Progenitor cell of endocrine pancreas (in vitro differentiated cells): ENCODE measurements at regions not wholly inside any gene's neighbourhood (a gene's known extent, or its start where the extent isn't known, plus 50 kb on each side); places are given as distances from the start of the nearest gene placed in this dataset.

Experiments used
- DNase-seq: peaks from one replicate; pipeline ENCODE4 v3.0.0; 2021; ENCODE audit warnings: low spot score; ENCODE audit not compliant: unreplicated experiment
- H3K27ac Mint-ChIP-seq: 2 replicates; pipeline ENCODE4 v1.8.0; 2021; ENCODE audit warnings: mild to moderate bottlenecking, moderate library complexity, mixed read lengths
- H3K27me3 Mint-ChIP-seq: 2 replicates; pipeline ENCODE4 v1.8.0; 2021; ENCODE audit warnings: mixed read lengths
- H3K36me3 Mint-ChIP-seq: 2 replicates; pipeline ENCODE4 v1.8.0; 2022; ENCODE audit warnings: mixed read lengths; ENCODE audit not compliant: insufficient read depth
- H3K4me1 Mint-ChIP-seq: 2 replicates; pipeline ENCODE4 v1.8.0; 2021; ENCODE audit warnings: low read depth, mixed read lengths
- H3K4me3 Mint-ChIP-seq: 2 replicates; pipeline ENCODE4 v1.8.0; 2021; ENCODE audit warnings: low read depth, mild to moderate bottlenecking, moderate library complexity, mixed read lengths
- H3K9me3 Mint-ChIP-seq: 2 replicates; pipeline ENCODE4 v1.8.0; 2021; ENCODE audit warnings: low read depth, mixed read lengths
- TF ChIP-seq, protein P1 (sequence below): fragments of 200-600 bp; sonication (generic); IDR thresholded peaks from one replicate; pipeline ENCODE4 v1.5.0; 2021; ENCODE audit warnings: antibody characterized with exemption, mild to moderate bottlenecking; ENCODE audit not compliant: unreplicated experiment

DNA sequence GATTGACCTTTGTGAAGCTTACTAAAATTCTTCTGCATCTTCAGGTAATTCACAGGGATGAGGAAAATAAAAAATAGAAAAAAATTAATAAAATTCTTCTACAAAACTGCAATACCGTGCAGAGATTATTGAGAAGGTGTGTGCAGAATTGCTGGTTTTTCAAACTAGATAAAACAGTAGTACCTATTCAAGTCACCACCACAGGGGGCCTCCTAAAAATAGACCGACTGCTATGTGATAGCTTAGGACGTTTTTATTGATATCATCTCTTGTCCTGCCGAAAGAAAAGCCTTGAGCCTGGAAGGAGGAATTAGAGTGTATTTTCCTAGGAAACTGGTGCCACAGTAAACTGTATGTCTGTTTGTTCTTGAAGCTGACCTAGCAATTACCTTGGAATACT is 325.9 kb downstream of the ZFHX3 start:
- H3K27ac Mint-ChIP-seq: no peak overlapping the region

DNA sequence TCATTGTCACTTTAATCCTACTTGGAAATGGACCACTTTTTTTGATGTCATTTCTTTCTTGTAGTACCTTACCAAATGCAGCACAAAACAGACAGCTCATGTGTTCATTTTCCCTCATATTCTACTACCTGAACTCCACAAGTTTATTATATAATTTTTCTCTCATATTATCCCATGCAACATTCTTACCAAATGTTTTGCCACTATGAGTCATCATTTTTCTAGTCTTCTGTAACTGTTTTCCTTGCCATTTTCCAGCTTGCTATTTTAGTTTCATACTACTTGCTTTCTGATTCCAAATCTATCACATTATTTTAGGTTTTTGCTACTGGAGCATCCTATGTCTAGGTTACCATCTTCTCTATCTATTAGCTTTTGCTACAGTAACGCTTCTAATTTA is 332.7 kb downstream of the ZFHX3 start:
- Mint-ChIP-seq H3K9me3 (peaks cover 14% of the 10 kb centered on the region), H3K27ac (no peak overlapping the region), H3K4me1 (no peaks in the 10 kb centered on the region), H3K4me3 (no peak overlapping the region), H3K36me3 (peaks cover 19% of the 10 kb centered on the region), H3K27me3 (no peaks in the 10 kb centered on the region)
- TF ChIP-seq, protein P1, sequence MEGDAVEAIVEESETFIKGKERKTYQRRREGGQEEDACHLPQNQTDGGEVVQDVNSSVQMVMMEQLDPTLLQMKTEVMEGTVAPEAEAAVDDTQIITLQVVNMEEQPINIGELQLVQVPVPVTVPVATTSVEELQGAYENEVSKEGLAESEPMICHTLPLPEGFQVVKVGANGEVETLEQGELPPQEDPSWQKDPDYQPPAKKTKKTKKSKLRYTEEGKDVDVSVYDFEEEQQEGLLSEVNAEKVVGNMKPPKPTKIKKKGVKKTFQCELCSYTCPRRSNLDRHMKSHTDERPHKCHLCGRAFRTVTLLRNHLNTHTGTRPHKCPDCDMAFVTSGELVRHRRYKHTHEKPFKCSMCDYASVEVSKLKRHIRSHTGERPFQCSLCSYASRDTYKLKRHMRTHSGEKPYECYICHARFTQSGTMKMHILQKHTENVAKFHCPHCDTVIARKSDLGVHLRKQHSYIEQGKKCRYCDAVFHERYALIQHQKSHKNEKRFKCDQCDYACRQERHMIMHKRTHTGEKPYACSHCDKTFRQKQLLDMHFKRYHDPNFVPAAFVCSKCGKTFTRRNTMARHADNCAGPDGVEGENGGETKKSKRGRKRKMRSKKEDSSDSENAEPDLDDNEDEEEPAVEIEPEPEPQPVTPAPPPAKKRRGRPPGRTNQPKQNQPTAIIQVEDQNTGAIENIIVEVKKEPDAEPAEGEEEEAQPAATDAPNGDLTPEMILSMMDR: no peak
- no peak for DNase-seq

More for the DNA sequence above, 325.9 kb downstream of the ZFHX3 start:
- no peaks in the 10 kb centered on the region for H3K27me3 Mint-ChIP-seq
- DNase-seq: no peak
- peaks cover 17% of the 10 kb centered on the region for H3K4me1 Mint-ChIP-seq
- no peaks in the 10 kb centered on the region for H3K36me3 Mint-ChIP-seq
- TF ChIP-seq, protein P1: no peak
- H3K9me3 Mint-ChIP-seq: no peaks in the 10 kb centered on the region
- H3K4me3 Mint-ChIP-seq: no peak overlapping the region

DNA sequence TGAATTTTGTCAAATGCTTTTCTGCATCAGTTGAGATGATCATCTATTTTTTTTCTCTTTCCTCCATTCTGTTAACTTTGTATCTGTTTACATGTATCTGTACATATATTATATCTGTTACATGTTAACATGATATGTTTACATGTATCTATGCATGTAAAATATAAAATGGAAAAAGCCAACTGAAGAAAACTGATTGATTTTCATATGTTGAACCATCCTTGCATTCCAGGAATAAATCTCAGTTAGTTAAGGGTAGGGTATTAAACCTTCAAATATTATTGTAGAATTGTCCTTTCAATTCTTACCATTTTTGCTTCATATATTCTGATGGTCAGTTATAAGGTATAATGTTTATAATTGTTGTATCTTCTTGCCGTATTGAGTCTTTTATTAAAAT is 336.1 kb downstream of the ZFHX3 start:
- no peak for DNase-seq
- H3K4me3 Mint-ChIP-seq: no peak overlapping the region
- TF ChIP-seq, protein P1: no peak
- no peak overlapping the region for H3K27ac Mint-ChIP-seq
- H3K4me1 Mint-ChIP-seq: no peaks in the 10 kb centered on the region
- no peaks in the 10 kb centered on the region for H3K27me3 Mint-ChIP-seq
- H3K36me3 Mint-ChIP-seq: peaks cover 21% of the 10 kb centered on the region
- H3K9me3 Mint-ChIP-seq: peaks cover 20% of the 10 kb centered on the region

DNA sequence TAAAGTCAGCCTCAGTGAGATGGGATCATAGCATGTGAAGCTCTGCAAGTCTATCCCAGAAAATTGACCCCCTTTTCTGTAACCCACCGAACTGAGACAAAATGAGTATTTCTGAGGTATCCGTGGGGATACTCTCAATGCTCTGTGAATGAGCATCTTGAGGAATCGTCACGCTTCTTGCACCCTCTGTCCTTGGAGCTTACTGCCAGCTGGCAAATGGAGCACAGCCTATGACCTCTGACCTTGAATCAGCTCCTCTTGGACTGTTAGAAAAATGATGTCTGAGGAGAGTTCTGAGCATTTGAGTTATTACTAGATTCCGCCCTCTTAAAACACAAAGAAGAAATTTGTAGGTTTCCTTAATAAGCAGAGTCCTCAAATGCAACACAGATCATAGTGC is 342.1 kb downstream of the ZFHX3 start:
- Mint-ChIP-seq H3K27ac (no peak overlapping the region), H3K9me3 (peaks cover 7% of the 10 kb centered on the region), H3K4me1 (no peaks in the 10 kb centered on the region), H3K4me3 (no peak overlapping the region), H3K27me3 (no peaks in the 10 kb centered on the region), H3K36me3 (peaks cover 3% of the 10 kb centered on the region)
- TF ChIP-seq, protein P1: no peak
- no peak for DNase-seq

DNA sequence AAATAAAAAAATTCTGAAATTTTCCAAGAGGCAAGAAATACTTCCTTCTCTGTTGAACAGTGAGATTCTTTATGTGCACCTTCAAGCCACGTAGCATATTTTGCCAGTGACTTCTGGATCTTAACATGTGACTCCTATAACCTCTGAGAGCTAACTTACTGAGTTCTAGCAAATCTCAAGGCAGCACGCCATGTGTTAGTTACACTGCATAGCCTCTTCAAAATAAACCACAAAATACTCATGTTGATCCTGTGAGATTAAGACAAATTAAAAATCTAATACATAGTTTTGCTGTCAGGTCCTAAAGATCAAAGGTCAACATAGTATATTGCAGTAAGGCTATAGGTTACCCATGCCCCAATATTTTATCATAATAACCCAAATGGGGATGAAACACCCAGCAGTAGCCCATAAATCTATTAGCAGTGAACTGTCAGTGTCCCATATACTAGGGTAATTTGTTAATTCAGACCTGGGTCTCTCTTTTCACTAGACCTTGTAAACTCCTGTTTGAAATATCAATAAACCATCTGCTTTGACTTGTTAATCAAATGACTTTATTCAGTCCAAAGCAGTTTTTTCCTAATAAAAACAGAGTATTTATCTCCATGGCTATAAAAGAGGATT is 343.1 kb downstream of the ZFHX3 start:
- H3K27ac Mint-ChIP-seq: no peak overlapping the region
- TF ChIP-seq, protein P1: no peak
- H3K36me3 Mint-ChIP-seq: peaks cover 2% of the 10 kb centered on the region
- H3K9me3 Mint-ChIP-seq: peaks cover 4% of the 10 kb centered on the region
- DNase-seq: no peak
- H3K4me3 Mint-ChIP-seq: no peak overlapping the region
- H3K27me3 Mint-ChIP-seq: no peaks in the 10 kb centered on the region
- no peaks in the 10 kb centered on the region for H3K4me1 Mint-ChIP-seq
